ENCODE measurements at regions not wholly inside any gene's neighbourhood (a gene's known extent, or its start where the extent isn't known, plus 50 kb on each side); places are given as distances from the start of the nearest gene placed in this dataset.
"Not testable (repeated sequence)": the region's sequence is repeated elsewhere in the genome, so short reads cannot be mapped to it uniquely, and the experiment has no call there.

DNA sequence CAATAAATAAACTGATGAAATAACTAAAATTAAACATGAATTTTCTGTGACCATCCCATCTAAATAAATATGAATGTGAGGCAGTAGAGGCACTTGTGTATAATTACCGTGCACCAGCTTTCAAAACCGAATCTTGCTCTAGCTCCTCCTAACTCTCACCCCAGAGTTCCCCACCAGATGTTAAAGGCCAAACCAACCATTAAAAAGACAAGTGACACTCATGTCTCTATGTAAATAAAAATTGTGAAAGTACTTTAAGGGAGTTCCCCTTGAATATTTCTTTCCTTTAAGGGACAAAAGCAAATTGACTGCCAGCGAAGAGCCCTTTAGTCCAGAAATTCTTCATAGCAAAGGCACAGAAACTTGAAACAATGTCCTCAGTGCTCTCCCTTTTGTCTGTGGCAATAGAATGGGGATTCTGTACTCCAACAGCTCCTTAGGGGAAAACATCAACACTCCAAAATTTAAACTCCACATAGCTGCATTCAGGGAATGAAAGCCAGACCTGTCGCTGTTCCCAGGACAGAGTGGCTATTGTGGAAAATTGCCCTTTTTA is 101.7 kb upstream of the SOX21 start:
- Mint-ChIP-seq H3K4me3 (no peak overlapping the region), H3K9me3 (no peaks in the 10 kb centered on the region), H3K27ac (no peak overlapping the region), H3K36me3 (no peaks in the 10 kb centered on the region), H3K4me1 (no peaks in the 10 kb centered on the region), H3K27me3 (peaks cover 4% of the 10 kb centered on the region)
- DNase-seq = no peak

DNA sequence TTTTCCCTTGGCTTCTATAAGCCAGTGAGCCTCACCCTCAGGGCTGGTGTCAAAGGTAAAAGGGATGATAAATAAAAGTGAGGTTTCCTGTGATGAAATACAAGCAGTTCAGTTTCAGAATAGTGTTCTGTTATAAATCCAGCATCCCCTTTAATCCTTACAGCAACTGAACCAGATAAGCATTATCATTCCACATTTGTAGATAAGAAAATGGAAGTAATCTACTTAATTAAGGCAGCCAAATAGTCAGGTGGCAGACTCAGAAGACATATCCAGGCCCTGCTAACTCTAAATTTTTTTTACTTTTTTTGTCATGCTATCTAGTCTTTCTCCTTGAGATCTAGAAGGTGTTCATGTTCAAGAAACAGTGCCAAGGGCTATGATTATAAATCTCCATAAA is 99.4 kb upstream of the SOX21 start:
- Mint-ChIP-seq H3K4me3 (no peak overlapping the region), H3K9me3 (no peaks in the 10 kb centered on the region), H3K27ac (no peak overlapping the region), H3K36me3 (no peaks in the 10 kb centered on the region), H3K4me1 (no peaks in the 10 kb centered on the region), H3K27me3 (peaks cover 12% of the 10 kb centered on the region)
- DNase-seq = no peak

DNA sequence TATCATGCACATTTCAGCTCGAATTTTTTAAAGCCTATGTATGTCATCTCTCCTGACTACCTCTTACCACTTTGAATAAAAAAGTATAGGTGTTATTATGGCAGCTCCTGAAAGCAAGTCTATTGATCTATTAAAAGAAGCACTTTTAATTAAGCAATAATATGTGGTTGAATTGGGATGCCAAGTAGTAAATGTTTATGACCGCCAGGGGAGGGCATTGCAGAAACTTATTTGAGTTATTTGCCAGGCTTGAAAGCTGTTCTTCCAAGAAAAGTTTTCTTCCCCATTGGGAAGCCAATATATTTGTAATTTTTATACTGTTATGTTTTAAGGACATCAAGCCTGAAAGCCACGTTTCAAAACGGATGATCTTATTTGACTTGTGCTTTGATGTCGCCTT is 88.1 kb upstream of the SOX21 start:
- Mint-ChIP-seq H3K4me3 (no peak overlapping the region), H3K27ac (no peak overlapping the region), H3K27me3 (peaks cover 5% of the 10 kb centered on the region), H3K9me3 (no peaks in the 10 kb centered on the region), H3K36me3 (no peaks in the 10 kb centered on the region), H3K4me1 (no peaks in the 10 kb centered on the region)
- no peak for DNase-seq

DNA sequence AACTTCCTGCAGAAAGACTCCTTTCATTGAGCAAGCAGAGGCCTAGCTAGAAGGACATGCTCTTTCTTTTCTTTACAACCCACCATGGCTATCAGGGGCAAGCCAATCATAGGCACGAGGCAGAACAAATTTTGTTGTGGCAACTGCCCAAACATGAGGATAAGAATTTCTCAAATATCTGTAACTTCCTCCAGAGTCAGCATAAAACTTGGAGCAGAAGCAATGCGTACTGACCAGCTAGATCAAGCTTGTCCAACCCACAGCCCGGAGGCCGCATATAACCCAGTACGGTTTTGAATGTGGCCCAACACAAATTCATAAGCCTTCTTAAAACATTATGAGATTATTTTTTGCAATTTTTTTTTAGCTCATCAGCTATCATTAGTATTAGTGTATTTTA is 87.0 kb upstream of the SOX21 start:
- Mint-ChIP-seq H3K4me3 (no peak overlapping the region), H3K9me3 (no peaks in the 10 kb centered on the region), H3K27me3 (peaks cover 5% of the 10 kb centered on the region), H3K36me3 (no peaks in the 10 kb centered on the region), H3K27ac (no peak overlapping the region), H3K4me1 (no peaks in the 10 kb centered on the region)
- DNase-seq = no peak

DNA sequence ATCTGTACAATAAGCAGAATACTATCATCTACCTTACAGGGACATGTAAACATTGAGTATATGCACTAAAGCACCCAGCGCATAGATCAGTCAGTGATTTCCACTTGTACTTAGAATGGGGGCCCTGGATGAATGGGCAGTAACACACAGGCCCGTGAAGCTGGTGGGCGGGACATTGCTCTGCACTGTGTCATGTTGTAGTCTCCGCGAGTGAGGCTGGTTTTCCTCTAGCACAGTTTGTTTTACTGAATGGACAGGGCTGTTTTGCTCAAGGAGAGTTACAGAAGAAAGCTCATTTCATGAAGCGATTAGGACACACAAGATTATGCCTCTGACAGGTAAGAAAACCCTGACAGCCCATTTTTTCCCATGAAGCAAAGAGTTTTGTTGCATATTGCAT is 86.4 kb upstream of the SOX21 start:
- no peak for DNase-seq
- no peaks in the 10 kb centered on the region for H3K9me3 Mint-ChIP-seq
- no peaks in the 10 kb centered on the region for H3K36me3 Mint-ChIP-seq
- no peak overlapping the region for H3K27ac Mint-ChIP-seq
- no peak overlapping the region for H3K4me3 Mint-ChIP-seq
- H3K4me1 Mint-ChIP-seq = no peaks in the 10 kb centered on the region
- H3K27me3 Mint-ChIP-seq = peaks cover 1% of the 10 kb centered on the region

DNA sequence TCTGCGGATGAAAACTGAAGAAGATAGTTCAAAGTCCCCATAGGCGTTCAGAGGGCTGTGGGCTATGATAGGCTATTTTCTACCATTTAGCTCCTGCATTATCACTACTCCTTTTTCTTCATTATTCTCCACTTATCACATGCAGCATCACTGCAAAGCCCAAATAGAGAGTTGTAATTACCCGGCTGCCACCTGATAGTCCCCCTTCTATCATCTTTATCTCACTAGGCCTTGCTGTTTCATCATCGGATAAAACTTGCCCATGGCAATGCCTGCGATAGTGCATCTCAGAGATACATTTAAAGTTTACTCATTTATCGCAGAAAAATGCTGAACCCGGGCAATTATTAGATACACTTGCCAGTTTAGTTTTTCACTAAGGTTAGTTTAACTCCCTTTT is 82.9 kb upstream of the SOX21 start:
- Mint-ChIP-seq H3K9me3 (no peaks in the 10 kb centered on the region), H3K27ac (no peak overlapping the region), H3K4me1 (no peaks in the 10 kb centered on the region), H3K36me3 (no peaks in the 10 kb centered on the region), H3K27me3 (no peaks in the 10 kb centered on the region), H3K4me3 (no peak overlapping the region)
- no peak for DNase-seq

DNA sequence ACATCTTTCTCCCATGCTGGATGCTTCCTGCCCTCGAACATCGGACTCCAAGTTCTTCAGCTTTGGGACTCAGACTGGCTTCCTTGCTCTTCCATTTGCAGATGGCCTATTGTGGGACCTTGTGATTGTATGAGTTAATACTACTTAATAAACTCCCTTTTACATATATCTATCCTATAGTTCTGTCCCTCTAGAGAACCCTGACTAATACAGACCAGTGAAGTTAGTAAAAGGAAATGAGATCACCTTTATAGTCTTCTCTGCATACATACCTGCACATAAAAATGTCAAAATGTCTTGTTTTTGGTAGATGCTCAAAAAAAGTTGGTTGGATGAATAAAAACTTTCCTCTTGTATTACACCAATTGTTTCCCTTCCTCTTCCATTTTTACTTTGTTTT is 73.9 kb upstream of the SOX21 start:
- H3K9me3 Mint-ChIP-seq, H3K36me3 Mint-ChIP-seq, DNase-seq, H3K4me3 Mint-ChIP-seq, H3K27me3 Mint-ChIP-seq, H3K27ac Mint-ChIP-seq, H3K4me1 Mint-ChIP-seq: not testable (repeated sequence)

DNA sequence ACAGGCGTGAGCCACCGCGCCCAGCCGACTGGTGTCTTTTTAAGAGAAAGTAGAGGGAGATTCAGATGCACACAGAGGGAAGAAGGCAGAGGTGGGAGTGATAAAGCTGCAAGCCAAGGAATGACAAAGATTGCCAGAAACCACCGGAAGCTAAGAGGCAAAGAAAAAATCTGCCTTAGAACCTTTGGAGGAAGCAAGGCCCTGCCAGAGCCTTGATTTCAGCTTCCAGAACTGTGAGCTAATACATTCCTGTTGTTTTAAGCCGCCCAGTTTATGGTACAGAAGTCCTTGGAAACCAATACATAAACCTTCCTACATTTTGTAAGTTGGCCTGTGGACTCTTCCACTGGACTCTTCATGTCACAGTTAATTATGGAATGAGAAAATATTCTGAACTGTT is 71.7 kb upstream of the SOX21 start:
- Mint-ChIP-seq H3K4me1 (no peaks in the 10 kb centered on the region), H3K27me3 (peaks cover 11% of the 10 kb centered on the region), H3K36me3 (no peaks in the 10 kb centered on the region), H3K27ac (no peak overlapping the region), H3K4me3 (no peak overlapping the region), H3K9me3 (peaks cover 3% of the 10 kb centered on the region)
- no peak for DNase-seq

DNA sequence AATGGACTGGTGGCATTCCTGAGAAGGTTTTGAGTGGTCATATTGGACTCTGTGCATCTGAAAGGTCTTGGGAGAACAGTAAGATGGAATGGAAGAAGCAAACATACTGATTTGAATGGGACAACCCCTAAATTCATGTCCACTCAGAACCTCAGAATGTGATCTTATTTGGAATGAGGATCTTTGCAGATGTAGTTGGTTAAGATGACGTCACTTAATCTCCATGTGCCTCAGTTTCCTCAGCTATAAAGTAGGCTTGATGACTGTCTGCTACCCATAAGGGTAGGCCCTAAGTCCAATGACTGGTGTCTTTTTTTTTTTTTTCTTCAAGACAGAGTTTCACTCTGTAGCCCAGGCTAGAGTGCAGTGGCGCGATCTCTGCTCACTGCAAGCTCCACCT is 71.1 kb upstream of the SOX21 start:
- Mint-ChIP-seq H3K9me3 (peaks cover 3% of the 10 kb centered on the region), H3K4me3 (no peak overlapping the region), H3K27me3 (peaks cover 10% of the 10 kb centered on the region), H3K4me1 (no peaks in the 10 kb centered on the region), H3K36me3 (no peaks in the 10 kb centered on the region), H3K27ac (no peak overlapping the region)
- DNase-seq = no peak

DNA sequence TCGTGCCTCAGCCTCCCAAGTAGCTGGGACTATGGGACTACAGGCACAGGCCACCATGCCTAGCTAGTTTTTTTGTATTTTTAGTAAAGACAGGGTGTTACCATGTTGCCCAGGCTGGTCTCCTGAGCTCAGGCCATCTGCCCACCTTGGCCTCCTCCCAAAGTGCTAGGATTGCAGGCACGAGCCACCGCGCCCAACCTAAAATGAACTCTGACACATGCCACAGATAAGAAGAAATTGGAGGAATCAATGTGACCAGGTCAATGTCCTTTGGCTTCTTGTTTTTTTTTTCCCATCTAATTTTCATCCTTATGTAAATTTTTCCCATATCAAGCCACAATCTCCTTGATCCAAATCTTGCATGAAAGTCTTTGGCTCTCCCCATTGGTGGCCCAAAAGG is 68.1 kb upstream of the SOX21 start:
- Mint-ChIP-seq H3K27ac (no peak overlapping the region), H3K36me3 (no peaks in the 10 kb centered on the region), H3K4me3 (no peak overlapping the region), H3K9me3 (peaks cover 3% of the 10 kb centered on the region), H3K27me3 (peaks cover 11% of the 10 kb centered on the region), H3K4me1 (no peaks in the 10 kb centered on the region)
- DNase-seq = no peak

DNA sequence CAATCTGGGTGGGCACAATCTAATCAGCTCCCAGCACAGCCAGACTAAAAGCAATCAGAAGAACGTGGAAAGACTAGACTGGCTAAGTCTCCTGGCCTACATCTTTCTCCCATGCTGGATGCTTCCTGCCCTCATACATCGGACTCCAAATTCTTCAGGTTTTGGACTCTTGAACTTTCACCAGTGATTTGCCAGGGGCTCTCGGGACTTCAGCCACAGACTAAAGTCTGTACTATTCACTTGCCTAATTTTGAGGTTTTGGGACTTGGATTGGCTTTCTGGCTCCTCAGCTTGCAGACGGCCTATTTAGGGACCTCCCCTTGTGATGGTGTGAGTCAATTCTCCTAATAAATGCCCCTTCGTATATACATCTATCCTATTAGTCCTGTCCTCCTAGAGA is 66.6 kb upstream of the SOX21 start:
- no peaks in the 10 kb centered on the region for H3K4me1 Mint-ChIP-seq
- peaks cover 15% of the 10 kb centered on the region for H3K27me3 Mint-ChIP-seq
- no peak for DNase-seq
- no peak overlapping the region for H3K4me3 Mint-ChIP-seq
- peaks cover 3% of the 10 kb centered on the region for H3K9me3 Mint-ChIP-seq
- H3K27ac Mint-ChIP-seq = no peak overlapping the region
- H3K36me3 Mint-ChIP-seq = no peaks in the 10 kb centered on the region

DNA sequence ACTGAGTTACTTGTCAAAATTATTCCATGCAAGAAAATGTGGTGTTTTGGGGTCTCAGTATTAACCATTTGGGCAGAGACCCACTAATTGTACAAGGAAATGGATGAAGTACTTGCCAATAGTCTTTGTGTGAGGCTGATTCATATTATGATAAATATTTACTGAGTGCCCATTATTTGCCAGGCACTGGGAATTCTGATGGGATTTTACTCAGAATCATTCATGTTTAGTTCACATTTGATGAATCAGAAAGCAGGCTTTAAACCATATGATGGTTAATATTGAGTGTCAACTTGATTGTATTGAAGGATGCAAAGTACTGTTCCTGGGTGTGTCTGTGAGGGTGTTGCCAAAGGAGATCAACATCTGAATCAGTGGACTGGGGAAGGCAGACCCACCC is 66.2 kb upstream of the SOX21 start:
- no peak overlapping the region for H3K27ac Mint-ChIP-seq
- H3K4me1 Mint-ChIP-seq = no peaks in the 10 kb centered on the region
- H3K36me3 Mint-ChIP-seq = no peaks in the 10 kb centered on the region
- H3K4me3 Mint-ChIP-seq = no peak overlapping the region
- peaks cover 15% of the 10 kb centered on the region for H3K27me3 Mint-ChIP-seq
- peaks cover 3% of the 10 kb centered on the region for H3K9me3 Mint-ChIP-seq
- no peak for DNase-seq

DNA sequence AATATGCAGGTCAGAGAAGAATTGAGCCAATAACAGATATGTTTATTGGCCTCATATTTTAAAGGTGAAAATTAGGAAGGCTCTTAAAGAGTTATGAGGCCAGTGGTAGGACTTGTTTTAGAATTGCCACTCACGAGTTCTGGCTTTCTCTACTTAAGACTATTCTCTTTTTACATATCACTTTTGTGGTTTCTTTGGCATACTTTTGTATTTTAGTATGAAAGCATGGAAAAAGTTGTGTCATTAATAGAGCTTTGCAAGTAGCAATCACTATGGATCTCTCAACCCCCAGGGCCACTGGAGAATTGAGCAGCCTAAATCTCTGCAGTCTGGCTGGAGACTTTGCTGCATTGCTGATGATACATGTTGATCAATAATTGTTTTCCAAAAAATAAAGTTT is 64.6 kb upstream of the SOX21 start:
- no peak overlapping the region for H3K4me3 Mint-ChIP-seq
- no peak for DNase-seq
- peaks cover 15% of the 10 kb centered on the region for H3K27me3 Mint-ChIP-seq
- H3K27ac Mint-ChIP-seq = no peak overlapping the region
- no peaks in the 10 kb centered on the region for H3K4me1 Mint-ChIP-seq
- H3K36me3 Mint-ChIP-seq = no peaks in the 10 kb centered on the region
- no peaks in the 10 kb centered on the region for H3K9me3 Mint-ChIP-seq

DNA sequence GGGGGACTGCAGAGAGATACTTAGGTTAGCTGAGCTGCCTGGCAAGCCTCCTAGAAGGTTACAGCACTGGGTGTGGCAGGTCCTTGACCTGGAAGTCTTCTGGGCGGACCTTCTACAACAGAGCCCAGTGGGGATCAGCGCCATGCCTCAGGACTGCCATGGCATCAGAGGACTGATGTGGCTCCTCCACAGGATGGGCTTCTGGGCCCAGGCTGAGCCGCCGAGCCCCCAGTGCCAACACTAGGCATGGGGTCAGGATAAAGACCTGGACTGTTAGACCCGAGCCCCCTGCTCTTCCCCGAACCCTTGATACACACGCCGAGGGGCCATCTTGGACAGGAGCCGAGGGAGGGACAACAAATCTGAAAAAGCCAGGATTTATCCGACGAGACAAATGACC is 64.0 kb upstream of the SOX21 start:
- no peak for DNase-seq
- H3K27me3 Mint-ChIP-seq = peaks cover 15% of the 10 kb centered on the region
- no peaks in the 10 kb centered on the region for H3K9me3 Mint-ChIP-seq

DNA sequence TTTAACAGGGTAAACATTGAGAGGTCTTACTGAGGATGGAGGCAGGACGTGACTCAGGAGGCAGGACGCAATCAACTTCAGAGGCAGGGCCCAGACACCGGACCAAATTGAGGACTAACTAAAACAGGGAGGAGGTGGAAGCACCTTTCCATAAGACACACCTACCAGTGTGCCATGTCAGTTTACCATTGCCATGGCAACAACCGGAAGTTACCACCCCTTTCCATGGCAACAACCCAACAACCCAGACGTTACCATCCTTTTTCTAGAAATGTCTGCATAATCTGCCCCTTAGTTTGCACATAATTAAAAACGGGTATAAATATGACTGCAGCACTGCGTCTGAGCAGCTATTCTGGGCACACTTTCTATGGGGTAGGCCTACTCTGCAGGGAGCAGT is 53.5 kb upstream of the SOX21 start:
- DNase-seq = no peak
- Mint-ChIP-seq H3K4me3 (no peak overlapping the region), H3K27ac (no peak overlapping the region), H3K9me3 (no peaks in the 10 kb centered on the region), H3K36me3 (no peaks in the 10 kb centered on the region), H3K4me1 (no peaks in the 10 kb centered on the region), H3K27me3 (peaks cover 48% of the 10 kb centered on the region)

More for the DNA sequence above, 64.0 kb upstream of the SOX21 start:
- Mint-ChIP-seq H3K36me3 (no peaks in the 10 kb centered on the region), H3K4me1 (no peaks in the 10 kb centered on the region), H3K27ac (no peak overlapping the region), H3K4me3 (no peak overlapping the region)

DNA sequence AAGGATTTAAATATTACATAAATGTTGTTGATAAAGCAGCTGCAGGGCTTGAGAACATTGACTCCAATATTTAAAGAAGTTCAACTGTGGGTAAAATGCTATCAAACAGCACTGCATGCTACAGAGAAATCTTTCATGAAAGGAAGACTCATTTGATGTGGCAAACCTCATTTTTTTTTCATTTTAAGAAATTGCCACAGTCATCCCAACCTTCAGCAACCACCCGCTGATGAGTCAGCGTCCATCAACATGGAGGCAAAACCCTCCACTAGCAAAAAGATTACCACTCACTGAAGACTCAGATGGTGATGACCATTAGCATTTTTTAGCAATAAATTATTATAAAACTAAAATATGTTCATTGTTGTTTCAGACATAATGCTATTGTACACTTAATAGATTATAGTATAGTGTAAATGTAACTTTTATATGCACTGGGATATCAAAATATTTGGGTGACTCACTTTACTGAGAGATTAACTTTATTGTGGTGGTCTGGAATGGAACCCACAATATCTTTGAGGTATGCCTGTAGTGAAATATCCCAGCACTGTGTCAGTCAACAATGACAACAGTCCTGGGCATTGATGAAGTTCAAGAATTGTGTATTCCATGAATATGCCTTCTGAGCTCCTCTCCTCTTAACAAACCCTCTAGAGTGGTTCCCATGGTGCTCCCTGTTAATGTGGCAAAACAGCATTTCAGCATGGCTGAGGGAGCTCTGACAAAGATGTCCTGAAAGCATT is 52.4 kb upstream of the SOX21 start:
- peak; percentile 9 for DNase-seq
- Mint-ChIP-seq H3K27me3 (peaks cover 51% of the 10 kb centered on the region), H3K9me3 (no peaks in the 10 kb centered on the region)

More for the DNA sequence above, 52.4 kb upstream of the SOX21 start:
- Mint-ChIP-seq H3K27ac (no peak overlapping the region), H3K4me3 (no peak overlapping the region), H3K36me3 (no peaks in the 10 kb centered on the region), H3K4me1 (no peaks in the 10 kb centered on the region)
